GM19193 (cell line): ENCODE measurements at regions not wholly inside any gene's neighbourhood (a gene's known extent, or its start where the extent isn't known, plus 50 kb on each side); places are given as distances from the start of the nearest gene placed in this dataset.

Source experiments
- POLR2A ChIP-seq: IDR thresholded peaks from 4 replicates; pipeline ENCODE4 v1.6.1; 2011; ENCODE audit not compliant: insufficient read depth, insufficient read length; ENCODE audit errors: extremely low read depth

DNA sequence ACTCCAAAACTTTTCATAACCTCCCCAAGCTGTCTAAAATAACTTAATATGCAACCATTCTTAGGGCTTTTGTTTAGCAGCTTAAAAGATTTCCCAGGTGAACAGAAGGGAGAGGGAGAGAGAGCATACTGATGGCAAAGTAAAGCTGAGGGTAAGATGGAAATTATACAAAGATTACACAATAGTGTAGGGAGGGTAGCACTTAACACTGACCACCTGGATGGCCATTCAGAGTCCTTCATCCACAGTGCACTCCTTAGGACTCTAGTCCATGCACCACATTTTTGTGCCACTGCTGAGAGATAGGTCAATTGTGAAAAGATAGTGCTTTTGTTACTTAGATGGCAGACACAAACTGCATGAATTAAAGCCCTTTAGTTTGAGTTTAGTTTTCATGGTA lies 574.6 kb downstream of the LMO4 start:
- TF ChIP-seq POLR2A = no peak

DNA sequence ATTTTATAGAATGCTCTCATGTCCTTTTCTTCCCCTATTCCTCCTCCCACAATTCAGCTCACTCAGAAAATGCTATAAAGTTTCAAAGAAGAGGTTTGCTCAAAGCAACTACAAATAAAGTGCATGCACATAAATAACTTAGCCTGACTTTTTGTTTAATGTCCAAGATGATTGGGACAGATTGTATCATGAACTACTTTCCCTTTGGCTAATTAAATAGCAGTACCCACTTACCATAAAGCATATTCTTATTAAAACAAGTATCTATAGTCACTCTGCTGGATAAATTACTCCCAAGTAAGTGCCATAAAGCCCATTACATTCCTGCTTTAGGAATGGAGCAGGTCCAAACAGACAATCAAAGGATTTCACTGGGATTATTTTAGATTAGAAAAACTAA lies 576.0 kb downstream of the LMO4 start:
- TF ChIP-seq POLR2A = no peak

DNA sequence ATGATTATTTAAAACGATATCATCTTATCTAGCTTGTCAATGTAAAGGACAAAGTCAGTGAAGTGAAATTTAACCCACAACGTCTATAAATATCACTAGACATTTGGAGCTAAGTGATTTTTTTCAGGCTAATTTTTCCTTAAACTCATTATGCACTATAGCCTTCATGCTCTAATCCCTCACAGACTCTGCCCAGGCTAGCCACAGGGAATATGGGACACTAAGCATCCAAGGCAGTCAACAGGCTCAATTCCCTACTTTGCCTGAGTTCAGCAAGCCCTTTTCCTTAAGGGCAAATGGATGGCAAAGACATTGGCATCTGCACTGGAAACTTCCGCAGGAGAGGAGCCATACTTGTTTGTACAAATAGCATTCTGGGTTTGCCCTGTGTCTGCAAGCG lies 577.0 kb downstream of the LMO4 start:
- TF ChIP-seq POLR2A = no peak

DNA sequence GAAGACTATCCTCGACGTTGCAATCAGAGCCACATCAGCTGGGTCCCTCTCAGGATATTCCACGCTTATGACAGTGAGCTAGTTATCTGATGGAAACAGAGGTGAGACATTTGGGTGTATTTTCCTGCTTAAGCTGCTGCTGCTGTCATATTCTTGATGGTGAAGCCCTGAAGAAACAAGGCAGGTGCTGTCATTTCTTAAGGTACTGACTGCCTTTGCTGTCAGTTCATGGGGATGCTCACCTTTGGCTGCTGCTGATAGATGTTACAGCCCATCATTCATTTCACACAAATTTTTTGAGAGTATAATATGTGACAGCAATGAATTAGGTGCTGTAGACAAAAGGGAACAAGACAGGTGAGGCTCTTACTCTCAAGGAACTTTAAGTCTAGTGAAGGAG lies 577.4 kb downstream of the LMO4 start:
- TF ChIP-seq POLR2A = no peak

DNA sequence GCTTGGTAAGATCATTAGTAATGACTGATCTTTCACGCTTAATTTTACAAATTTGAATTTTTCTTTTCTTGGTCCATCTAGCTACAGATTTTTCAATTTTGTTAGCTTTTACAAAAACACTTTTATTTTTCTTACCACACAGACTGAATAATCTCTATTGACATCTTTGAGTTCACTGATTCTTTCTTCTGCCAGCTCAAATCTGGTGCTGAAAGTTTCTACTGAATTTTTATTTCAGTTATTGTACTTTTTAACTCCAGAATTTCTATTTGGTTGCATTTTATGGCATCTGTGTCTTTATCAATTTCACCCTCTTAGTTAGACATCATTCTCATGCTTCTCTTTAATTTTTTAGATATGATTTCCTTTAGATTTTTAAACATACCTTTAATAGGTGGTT lies 584.7 kb downstream of the LMO4 start:
- no peak for TF ChIP-seq POLR2A

DNA sequence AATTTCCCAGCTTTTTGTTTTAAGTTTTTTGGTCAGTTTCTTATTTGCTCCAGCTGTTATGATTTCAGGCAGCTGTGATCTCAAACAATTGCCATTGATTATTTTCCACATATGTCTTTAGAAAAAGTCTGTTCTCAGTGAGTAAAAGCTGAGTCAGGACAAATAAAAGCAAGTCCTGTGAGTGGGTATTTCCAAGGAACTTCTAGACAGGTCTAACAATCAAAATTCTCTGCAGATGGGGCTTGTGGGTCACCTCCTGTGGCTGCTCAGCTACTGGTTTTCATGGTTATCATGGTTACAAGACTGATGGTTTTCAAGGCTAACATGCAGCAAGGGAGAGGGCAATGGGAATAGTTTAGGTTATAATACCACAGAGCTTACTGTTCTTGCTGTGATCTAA lies 585.7 kb downstream of the LMO4 start:
- no peak for TF ChIP-seq POLR2A

DNA sequence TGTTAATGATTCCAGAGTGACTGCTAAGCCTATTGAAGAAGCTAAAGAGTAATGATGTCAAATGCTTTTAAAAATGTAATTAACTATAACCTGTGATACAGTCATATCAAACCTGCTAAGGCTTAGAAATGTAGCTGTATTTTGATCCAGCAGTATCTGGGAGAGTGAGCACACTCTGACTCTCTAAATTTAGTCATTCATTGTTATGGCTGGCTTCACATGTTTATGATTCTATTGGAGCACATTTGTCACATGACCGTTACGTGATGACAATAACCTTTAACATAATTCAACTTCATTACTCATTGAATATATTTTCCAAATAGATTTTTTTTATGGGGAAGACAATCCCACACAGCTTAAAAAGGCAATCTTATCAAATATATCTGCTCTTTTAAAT lies 587.1 kb downstream of the LMO4 start:
- no peak for TF ChIP-seq POLR2A

DNA sequence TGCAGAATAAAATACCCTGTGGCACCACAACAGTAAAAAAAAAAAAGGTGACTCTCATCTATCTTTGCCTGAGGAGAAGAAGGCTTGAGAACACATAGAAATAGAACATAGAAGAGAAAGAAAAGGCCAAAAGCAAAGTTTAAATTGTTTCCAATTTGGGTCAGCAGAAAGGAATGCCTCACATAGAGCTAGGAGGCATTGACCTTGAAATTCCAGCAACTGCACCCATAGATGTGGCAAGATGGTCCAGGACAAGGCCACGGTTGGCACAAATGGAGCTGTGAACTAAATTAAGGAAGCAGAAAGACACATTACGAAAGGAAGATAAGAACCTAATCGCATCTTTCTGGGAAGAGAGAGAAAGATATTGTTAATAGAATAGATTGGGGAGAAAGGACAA lies 588.3 kb downstream of the LMO4 start:
- no peak for TF ChIP-seq POLR2A

DNA sequence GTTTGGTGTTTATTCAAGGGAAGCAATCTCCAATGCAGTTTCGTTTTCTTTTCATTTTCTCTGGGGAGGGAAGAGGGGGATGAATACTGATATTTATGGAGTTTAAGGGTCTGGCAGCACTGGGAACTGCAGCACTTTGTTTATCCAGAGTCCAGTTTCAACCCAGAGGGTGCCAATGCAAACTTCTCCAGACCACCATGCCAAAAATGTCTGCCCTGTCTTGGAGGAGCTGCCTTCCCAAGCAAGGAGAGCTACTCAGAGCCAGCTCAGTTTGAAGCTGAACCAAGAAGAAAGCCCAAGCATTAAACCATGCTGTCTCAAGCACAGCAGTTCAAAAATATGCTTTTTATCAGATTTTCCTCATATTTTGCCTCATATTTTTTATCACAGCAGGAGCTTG lies 589.7 kb downstream of the LMO4 start:
- no peak for TF ChIP-seq POLR2A

DNA sequence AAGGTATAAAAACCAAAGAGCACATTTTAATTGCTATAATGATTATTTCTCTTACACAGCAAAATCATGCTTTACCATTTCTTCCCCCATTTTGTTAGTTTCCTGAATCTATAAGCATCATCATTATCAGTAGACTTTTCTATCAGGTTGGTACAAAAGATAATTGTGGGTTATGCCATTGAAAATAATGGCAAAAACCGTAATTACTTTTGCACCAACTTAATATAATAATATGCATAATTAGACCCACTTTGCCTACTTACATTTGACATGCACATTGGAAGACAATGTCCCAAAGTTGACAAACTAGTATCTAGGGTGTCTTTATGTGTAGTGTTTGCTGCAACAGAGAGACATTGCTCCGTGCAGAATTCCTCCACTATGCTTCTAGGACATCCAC lies 594.2 kb downstream of the LMO4 start:
- no peak for TF ChIP-seq POLR2A

DNA sequence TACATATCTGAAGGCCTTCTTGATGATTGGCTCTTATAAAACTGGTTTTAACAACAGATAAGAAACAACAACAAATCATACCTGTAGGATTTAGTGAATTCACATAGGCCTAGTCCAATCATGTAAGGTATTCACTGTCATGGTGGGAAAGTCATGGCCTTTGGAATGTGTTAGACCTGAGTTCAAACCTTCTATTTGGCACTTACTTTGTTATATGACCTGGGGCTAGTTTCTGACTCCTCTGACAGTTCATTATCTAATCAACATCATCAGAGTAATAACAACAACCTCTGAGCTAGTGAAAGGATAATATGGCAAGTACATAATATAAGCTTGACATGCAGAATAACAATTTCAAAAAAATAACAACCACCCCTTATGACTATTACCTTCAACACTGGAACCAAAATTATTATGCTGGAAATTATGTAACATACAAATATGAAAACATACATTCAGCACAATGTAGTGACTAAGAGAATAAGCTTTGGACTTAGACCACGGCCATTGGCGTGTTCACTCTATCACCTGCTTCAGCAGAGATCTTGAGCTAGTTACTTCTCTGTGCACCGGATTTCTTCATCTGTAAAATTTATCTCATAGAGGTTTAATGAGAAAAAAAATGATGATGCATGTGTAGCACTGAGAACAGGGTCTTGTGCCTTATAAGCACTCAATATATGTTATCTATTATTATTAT lies 597.6 kb downstream of the LMO4 start:
- TF ChIP-seq POLR2A = no peak

DNA sequence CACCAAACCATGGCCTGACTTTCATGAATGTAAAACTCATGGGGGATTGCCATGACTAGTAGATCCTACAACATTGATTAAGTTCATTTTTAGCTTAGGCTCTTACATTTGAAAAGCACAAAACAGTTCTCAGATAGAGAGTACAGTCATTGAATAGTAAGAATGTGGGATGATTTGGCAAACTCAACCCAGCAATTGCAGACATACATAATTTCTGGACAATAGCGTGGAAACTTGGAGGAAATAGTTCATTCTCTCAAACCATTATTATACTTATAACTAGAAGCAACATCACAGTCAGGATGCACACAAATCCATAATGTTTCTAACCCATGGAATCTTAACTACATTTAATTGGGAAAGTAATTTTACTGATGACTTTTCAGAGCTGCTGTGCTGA lies 598.2 kb downstream of the LMO4 start:
- no peak for TF ChIP-seq POLR2A

DNA sequence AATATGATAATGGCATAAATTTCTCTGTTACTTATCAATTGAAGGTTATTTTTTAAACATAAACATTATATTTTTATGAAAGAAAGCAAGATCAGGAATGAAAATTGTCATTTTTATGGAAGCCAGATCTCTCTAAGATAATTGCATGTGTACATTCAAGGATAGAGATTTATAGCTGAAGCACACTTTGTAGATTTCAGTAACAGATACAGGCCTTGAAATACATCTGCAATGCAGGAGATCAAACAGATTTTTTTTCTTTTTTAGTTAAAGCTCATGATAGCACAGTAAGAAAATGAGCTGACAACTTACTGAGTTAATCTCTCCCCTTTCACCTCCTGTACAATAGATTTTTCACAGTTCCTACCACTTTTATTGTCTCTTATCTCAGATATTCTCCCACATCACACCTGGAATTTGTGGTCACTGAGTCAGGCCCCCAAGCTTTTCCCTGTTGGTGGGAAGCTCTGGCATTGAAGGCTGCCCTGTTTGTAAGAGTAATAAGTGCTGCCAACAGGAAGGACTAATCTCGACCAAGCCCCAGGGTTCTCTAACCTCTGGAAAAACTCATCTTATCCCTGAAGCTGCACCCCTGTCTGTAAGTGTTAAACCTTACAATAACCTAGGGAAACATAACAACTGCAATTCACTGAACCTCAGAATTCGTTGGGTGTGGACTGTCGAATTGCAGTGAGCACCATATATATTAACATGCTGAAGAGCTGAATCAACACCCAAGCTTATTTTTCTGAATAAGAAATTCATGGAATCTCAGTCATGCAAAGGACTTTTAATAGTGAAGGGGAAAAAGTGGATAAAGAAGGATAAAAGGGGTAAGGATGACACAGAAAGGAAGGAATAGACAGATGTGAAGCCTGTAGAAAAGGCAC lies 599.0 kb downstream of the LMO4 start:
- no peak for TF ChIP-seq POLR2A

DNA sequence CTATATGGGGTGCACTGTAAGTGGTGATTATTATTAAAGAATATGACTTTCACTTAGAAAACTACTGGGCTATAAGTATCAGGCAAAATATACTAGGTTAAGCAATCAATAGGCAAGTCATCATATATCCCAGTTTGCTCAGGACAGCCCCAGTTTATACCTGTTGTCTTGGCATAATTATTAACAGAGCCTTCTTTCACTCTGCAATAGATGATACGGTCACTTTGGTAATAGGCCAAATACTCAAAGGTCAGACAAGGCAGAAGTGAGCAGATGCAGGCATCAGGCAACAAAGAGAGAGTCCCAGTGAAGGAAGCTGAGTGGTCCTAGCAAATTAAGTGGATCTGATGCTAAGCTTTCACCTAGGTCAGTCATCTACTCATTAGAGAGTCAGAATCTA lies 599.9 kb downstream of the LMO4 start:
- TF ChIP-seq POLR2A = no peak

DNA sequence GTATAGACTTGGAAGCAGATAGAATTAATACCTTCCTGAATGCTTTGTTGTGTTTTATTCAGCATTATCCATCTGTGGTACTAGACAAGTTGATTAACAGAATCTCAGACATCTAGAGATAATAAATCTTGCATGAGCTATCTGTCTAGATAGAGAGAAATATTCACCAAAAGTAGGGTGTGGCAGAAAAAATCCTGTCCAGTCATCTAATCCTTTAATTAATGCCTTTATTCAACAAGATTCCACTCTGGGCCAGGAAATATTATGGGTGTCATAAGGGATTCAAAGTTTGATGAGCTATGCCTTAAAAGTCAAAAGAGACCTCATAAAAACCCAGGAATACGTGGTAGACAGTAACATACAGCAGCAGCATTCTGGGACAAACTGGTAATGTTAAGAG lies 601.2 kb downstream of the LMO4 start:
- TF ChIP-seq POLR2A = no peak

DNA sequence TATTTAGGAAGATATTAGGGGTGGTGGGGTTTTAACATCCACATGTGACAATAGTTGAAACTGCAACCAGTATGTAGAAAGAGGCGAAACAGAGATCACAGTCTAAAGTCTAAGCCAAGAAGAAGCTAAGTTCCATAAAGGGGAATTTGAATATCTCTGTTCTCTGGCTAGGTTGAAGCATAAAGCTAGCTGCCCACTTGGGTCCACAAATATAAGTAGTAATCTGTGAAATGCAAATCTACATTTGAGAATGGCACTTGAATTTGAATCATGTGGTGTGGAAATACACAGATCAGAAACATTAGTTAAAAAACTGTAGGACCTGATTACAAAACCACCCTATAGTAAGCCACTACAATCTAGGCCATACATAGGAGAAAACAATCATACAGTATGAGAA lies 602.1 kb downstream of the LMO4 start:
- TF ChIP-seq POLR2A = no peak
